ENCODE measurements at regions not wholly inside any gene's neighbourhood (a gene's known extent, or its start where the extent isn't known, plus 50 kb on each side); places are given as distances from the start of the nearest gene placed in this dataset.

GRCh38 chr13:28548872-28549271, 53.9 kb upstream of the FLT1 start:
- no peak for FAIRE-seq

GRCh38 chr13:28548468-28548867, 53.5 kb upstream of the FLT1 start:
- no peak for FAIRE-seq
- no peak for DNase-seq (ENCODE audit: insufficient read length, low spot score)

More at GRCh38 chr13:28548872-28549271, 53.9 kb upstream of the FLT1 start:
- no peak for DNase-seq (ENCODE audit: insufficient read length, low spot score)

- DNase-seq (ENCODE audit: insufficient read length, low spot score) (no peak), FAIRE-seq (no peak)
Measured at GRCh38 chr13:28545583-28546333, 50.8 kb upstream of the FLT1 start.
